Testis (tissue), 2 donors: ENCODE measurements at regions not wholly inside any gene's neighbourhood (a gene's known extent, or its start where the extent isn't known, plus 50 kb on each side); places are given as distances from the start of the nearest gene placed in this dataset.
A peak's percentile ranks its signal among the peaks of the same experiment; 100 is the strongest.

Experiments used
- DNase-seq: peaks from one replicate; pipeline ENCODE4 v3.0.0-alpha.2; 2019
- H3K27ac ChIP-seq, 2 donors: fragments of 200-600 bp; sonication (generic); one replicate each; pipeline ENCODE4 v1.5.1; 2019
- H3K27me3 ChIP-seq: fragments of 200-600 bp; sonication (generic); one replicate; pipeline ENCODE4 v1.5.1; 2019
- H3K36me3 ChIP-seq: fragments of 200-600 bp; sonication (generic); one replicate; pipeline ENCODE4 v1.5.1; 2017; ENCODE audit warnings: low read depth; ENCODE audit errors: missing control alignments
- H3K4me1 ChIP-seq: fragments of 200-600 bp; sonication (generic); one replicate; pipeline ENCODE4 v1.5.1; 2019
- H3K4me3 ChIP-seq, 2 donors: fragments of 200-600 bp; sonication (generic); one replicate each; pipeline ENCODE4 v1.5.1; 2017 to 2019
- H3K9me3 ChIP-seq: fragments of 200-600 bp; sonication (generic); one replicate; pipeline ENCODE4 v1.5.1; 2017
- POLR2A ChIP-seq: fragments of 450-650 bp; IDR thresholded peaks from one replicate; pipeline ENCODE4 v1.6.1; 2017; ENCODE audit warnings: antibody characterized with exemption, mild to moderate bottlenecking, moderate library complexity
- WGBS, 2 donors: methylation state at CpG; one replicate each; pipeline ENCODE4 v1.1.5; 2018; 5-methylcytosine and 5-hydroxymethylcytosine counted together
- intact Hi-C: fragments of 100-400 bp; cut with DNase I; formaldehyde crosslinking; loops from one replicate; pipeline ENCODE4 v1.15.1; 2023; ENCODE audit warnings: low total_unique reads
- TF ChIP-seq, protein P1 (sequence below), 3 experiments: fragments of 450-650 bp in 2 of 3; fragments of 200-600 bp in 1 of 3; sonication (generic) in 1 of 3; IDR thresholded peaks; one replicate each; pipeline ENCODE4 v1.5.1; 2016 to 2019; ENCODE audit warnings: antibody characterized with exemption in 3 of 3, mild to moderate bottlenecking in 2 of 3, moderate library complexity in 1 of 3

DNA sequence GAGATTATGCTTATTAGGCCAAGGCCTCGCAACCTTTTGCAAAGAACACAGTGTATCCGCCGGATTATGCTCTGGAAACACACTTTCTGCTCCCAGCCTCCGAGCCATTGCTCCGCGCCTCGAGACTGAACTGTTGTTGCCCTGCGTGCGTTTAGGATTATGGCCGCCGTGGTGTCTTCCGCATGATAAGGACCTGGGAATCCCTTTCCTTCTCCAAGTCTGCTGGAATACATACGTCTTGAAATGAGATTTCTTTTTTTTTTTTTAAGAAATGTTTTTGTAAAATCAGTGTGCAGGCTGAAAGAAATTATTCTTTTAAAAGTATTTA is 89.8 kb upstream of the SOX1 start:
- 29 to 32% methylated on average over 13 of the region's 13 CpGs for WGBS, 2 donors
- Histone ChIP-seq H3K27ac (peak overlapping the region in 1 of 2 donors; percentile 53), H3K36me3 (no peaks in the 10 kb centered on the region), H3K27me3 (no peaks in the 10 kb centered on the region), H3K9me3 (no peaks in the 10 kb centered on the region), H3K4me1 (peaks cover 17% of the 10 kb centered on the region), H3K4me3 (no peak overlapping the region)
- no peak for TF ChIP-seq POLR2A
- TF ChIP-seq, protein P1, sequence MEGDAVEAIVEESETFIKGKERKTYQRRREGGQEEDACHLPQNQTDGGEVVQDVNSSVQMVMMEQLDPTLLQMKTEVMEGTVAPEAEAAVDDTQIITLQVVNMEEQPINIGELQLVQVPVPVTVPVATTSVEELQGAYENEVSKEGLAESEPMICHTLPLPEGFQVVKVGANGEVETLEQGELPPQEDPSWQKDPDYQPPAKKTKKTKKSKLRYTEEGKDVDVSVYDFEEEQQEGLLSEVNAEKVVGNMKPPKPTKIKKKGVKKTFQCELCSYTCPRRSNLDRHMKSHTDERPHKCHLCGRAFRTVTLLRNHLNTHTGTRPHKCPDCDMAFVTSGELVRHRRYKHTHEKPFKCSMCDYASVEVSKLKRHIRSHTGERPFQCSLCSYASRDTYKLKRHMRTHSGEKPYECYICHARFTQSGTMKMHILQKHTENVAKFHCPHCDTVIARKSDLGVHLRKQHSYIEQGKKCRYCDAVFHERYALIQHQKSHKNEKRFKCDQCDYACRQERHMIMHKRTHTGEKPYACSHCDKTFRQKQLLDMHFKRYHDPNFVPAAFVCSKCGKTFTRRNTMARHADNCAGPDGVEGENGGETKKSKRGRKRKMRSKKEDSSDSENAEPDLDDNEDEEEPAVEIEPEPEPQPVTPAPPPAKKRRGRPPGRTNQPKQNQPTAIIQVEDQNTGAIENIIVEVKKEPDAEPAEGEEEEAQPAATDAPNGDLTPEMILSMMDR (IDR thresholded peaks at IDR 0.05): no peak
- intact Hi-C loops: no loop called here
- peak; percentile 55 for DNase-seq

DNA sequence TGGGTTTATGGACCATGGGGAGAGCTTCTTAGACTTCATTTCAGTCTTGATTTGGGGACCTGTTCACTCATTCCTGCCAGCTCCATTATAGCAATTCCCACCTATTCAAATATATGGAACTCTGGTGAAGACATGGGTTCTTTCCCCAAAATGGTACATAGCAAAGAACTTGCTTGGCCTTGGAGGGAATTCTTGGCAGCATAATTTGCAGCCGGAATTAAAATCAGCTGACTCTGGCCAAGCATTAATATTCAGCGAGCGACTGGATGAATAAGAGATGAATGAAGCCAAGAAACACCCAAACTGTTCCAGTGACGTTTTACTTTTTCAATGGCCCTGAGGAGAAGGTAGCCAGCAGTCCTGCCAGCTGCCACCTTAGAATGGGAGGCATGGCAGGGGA is 88.4 kb upstream of the SOX1 start:
- H3K9me3 ChIP-seq: no peaks in the 10 kb centered on the region
- no peak overlapping the region for H3K4me3 ChIP-seq
- no peak overlapping the region for H3K27ac ChIP-seq
- intact Hi-C loops: no loop called here
- WGBS, 2 donors: 42 to 45% methylated on average over 4 of the region's 4 CpGs
- no peaks in the 10 kb centered on the region for H3K36me3 ChIP-seq
- TF ChIP-seq, protein P1 (IDR thresholded peaks at IDR 0.05): no peak
- no peak for TF ChIP-seq POLR2A
- DNase-seq: no peak
- no peaks in the 10 kb centered on the region for H3K27me3 ChIP-seq
- peaks cover 17% of the 10 kb centered on the region for H3K4me1 ChIP-seq

- H3K4me1 ChIP-seq: peaks cover 13% of the 10 kb centered on the region
- no peaks in the 10 kb centered on the region for H3K9me3 ChIP-seq
- no peak overlapping the region for H3K27ac ChIP-seq
- intact Hi-C loops: no loop called here
- no peak for TF ChIP-seq POLR2A
- TF ChIP-seq, protein P1 (IDR thresholded peaks at IDR 0.05): no peak
- DNase-seq: no peak
- H3K4me3 ChIP-seq: no peak overlapping the region
- 87 to 93% methylated on average over 14 to 15 of the region's 15 CpGs for WGBS, 2 donors
- H3K36me3 ChIP-seq: no peaks in the 10 kb centered on the region
- no peaks in the 10 kb centered on the region for H3K27me3 ChIP-seq
Observed at GRCh38 chr13:111980146-111980929, 86.6 kb upstream of the SOX1 start.

GRCh38 chr13:111981006-111981405 is 85.9 kb upstream of the SOX1 start:
- H3K4me1 ChIP-seq: peaks cover 13% of the 10 kb centered on the region
- intact Hi-C loops: no loop called here
- H3K9me3 ChIP-seq: no peaks in the 10 kb centered on the region
- H3K27ac ChIP-seq: no peak overlapping the region
- DNase-seq: no peak
- no peaks in the 10 kb centered on the region for H3K36me3 ChIP-seq
- no peaks in the 10 kb centered on the region for H3K27me3 ChIP-seq
- TF ChIP-seq POLR2A: no peak
- TF ChIP-seq, protein P1 (IDR thresholded peaks at IDR 0.05): no peak
- 90 to 95% methylated on average over 12 of the region's 12 CpGs for WGBS, 2 donors
- H3K4me3 ChIP-seq: no peak overlapping the region
